ENCODE measurements at regions not wholly inside any gene's neighbourhood (a gene's known extent, or its start where the extent isn't known, plus 50 kb on each side); places are given as distances from the start of the nearest gene placed in this dataset.

- no peak for DNase-seq (ENCODE audit: low read depth)
Measured at GRCh38 chr6:10048370-10049297, 366.2 kb downstream of the TFAP2A start.

- DNase-seq (ENCODE audit: low read depth) = no peak
Measured at GRCh38 chr6:10042280-10042679, 372.6 kb downstream of the TFAP2A start.

DNA sequence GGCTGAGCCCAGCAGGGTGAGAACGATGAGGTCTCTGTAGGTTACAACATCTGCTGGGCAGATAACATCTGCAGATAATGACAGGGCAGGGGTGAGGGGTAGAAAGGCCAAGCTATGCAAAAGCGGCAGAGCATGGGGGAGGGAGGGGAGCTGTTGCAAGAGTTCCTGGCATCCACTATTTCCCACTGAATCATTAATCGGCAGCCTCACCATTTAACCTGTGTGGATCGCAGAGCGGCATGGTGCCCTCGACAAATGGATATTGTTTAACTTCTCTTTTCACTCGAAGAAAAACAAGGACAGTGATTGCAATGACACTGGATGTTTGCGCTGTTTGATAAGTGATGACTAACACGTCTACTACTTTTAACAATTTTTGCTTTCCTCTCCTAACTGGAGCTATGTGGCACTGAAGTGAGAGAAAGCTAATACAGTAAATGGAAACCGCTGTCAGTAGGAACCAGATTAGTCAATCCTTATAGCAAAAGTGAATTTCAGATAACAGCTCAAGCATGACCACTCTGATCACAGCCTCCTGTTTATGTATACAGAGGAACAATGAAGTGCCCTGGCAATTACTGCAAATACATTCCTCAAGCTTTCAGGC is 381.5 kb downstream of the TFAP2A start:
- no peak for DNase-seq (ENCODE audit: low read depth)

DNA sequence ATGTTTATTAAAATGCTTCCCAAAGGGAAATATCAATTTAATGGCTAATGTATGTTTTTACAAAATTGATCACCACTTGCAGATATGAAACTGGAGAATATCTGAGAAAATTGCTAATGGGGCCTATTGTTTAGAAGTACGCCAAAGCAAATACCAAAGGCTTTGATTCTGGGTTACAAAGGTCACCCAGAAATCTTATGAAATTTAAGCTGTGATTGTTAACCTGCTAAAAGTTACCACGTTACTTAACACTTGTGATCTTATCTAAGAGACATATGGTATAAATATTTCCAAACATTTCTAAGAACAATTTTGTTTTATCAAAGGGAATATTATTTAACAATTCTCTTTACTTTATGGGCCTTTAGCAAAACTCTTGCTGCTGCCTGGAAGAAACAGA is 383.3 kb downstream of the TFAP2A start:
- DNase-seq (ENCODE audit: low read depth) = no peak

GRCh38 chr6:10030942-10031537 is 383.8 kb downstream of the TFAP2A start:
- DNase-seq (ENCODE audit: low read depth) = no peak

DNA sequence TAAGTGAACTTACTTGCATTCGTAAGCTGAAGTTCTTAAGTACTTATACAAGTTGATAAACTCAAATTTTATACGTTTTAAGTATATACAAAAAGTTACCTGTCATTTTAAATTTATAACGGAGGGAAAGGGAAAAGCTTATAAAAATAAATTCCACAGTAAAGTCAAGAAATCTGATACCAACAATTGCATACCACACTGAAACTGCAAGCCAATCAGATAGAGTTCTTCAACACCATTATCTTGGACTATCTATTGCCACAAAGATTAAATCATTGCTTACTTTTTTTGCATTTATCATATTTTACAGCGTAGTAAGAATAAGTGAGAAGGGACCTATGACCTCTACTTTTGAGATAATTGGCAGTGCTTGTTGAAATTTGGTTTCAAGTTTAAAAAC is 386.7 kb downstream of the TFAP2A start:
- no peak for DNase-seq (ENCODE audit: low read depth)

DNA sequence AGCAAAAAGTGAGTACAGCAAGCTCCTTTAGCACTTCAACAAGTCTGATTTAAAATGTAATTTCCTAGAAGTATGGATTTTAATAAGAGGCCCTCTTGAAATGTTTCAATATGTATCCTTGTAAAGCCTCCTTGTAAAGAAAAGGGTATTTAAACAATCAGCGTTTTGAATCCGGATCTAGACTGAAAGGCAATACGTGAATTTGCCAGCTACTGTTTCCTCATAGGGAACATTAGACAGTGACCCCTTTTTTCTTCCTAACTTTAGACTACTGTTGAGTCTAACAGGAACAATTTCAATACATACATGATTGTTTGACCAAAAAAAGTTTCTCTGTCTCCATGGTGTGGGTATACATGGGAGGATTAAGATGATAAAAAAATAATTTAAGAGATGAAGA is 395.0 kb downstream of the TFAP2A start:
- no peak for DNase-seq (ENCODE audit: low read depth)

- DNase-seq (ENCODE audit: low read depth) = no peak
Measured at GRCh38 chr6:10014557-10014956, 400.3 kb downstream of the TFAP2A start.

- DNase-seq (ENCODE audit: low read depth) = no peak
Measured at GRCh38 chr6:10000551-10000950, 414.3 kb downstream of the TFAP2A start.

GRCh38 chr6:9999796-10000195 is 415.1 kb downstream of the TFAP2A start:
- no peak for DNase-seq (ENCODE audit: low read depth)

GRCh38 chr6:9986273-9986672 is 428.6 kb downstream of the TFAP2A start:
- no peak for DNase-seq (ENCODE audit: low read depth)

- no peak for DNase-seq (ENCODE audit: low read depth)
Measured at GRCh38 chr6:9985481-9985880, 429.4 kb downstream of the TFAP2A start.

GRCh38 chr6:9984607-9985006 is 430.3 kb downstream of the TFAP2A start:
- DNase-seq (ENCODE audit: low read depth) = no peak

- DNase-seq (ENCODE audit: low read depth) = no peak
Measured at GRCh38 chr6:9983168-9983567, 431.7 kb downstream of the TFAP2A start.

- no peak for DNase-seq (ENCODE audit: low read depth)
Measured at GRCh38 chr6:9982215-9982614, 432.7 kb downstream of the TFAP2A start.

- DNase-seq (ENCODE audit: low read depth) = no peak
Measured at GRCh38 chr6:9979996-9980395, 434.9 kb downstream of the TFAP2A start.

- DNase-seq (ENCODE audit: low read depth) = no peak
Measured at GRCh38 chr6:9978480-9978879, 436.4 kb downstream of the TFAP2A start.

DNA sequence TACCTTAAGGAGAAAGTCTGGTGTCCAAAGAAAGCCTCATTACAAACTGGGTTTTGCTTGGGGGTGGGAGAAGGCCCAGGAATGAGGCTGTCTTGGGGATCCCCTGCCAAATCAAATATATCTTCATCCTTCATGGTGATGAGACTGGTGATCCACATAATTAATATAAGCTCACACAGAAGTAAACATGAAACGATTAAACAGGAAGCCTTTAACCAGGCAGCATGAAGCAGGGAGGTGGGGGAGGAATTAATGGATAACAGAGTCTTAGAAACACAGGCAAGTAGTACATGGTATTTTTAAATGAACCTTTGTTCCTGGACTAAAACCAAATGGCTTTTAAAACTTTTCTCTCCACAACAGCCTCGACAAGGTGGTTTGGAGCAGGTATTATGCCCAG is 437.5 kb downstream of the TFAP2A start:
- no peak for DNase-seq (ENCODE audit: low read depth)

- no peak for DNase-seq (ENCODE audit: low read depth)
Measured at GRCh38 chr6:9961646-9962045, 453.2 kb downstream of the TFAP2A start.

GRCh38 chr6:9957215-9957759 is 457.6 kb downstream of the TFAP2A start:
- DNase-seq (ENCODE audit: low read depth) = no peak

DNA sequence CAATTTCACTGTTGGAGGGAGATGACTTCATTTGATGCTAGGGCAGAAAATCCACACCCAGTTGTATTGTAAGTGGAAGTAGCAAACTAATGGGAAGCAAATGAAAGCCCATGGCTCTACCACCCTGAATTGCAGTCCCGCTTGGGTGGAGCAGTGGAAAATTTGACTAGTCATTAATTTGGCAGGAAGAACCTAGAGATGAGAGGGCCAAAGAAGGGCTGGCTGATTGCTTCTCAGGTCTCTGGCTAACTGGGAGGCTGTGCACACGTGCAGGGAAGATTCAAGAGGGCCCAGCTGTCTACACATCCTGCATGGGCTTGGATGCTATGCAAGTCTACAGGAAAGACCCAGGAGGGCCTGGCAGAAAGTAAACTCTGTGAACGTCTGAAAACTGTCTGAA is 466.2 kb downstream of the TFAP2A start:
- no peak for DNase-seq (ENCODE audit: low read depth)

GRCh38 chr6:9943986-9944385 is 470.9 kb downstream of the TFAP2A start:
- no peak for DNase-seq (ENCODE audit: low read depth)

DNA sequence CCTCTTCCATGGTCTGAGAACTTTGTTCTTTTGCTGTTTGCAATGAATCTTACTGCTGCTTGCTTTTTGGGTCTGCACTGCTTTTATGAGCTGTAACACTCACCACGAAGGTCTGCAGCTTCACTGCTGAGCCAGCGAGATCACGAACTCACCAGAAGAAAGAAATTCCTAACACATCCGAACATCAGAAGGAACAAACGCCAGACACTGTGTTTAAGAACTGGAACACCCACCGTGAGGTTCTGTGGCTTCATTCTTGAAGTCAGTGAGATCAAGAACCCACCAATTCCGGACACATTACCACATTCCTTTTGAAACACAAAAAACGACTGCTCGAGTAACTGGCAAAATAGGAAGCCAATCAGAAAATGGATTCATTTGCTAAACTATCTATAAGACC is 471.8 kb downstream of the TFAP2A start:
- no peak for DNase-seq (ENCODE audit: low read depth)

All from activated T-helper 9 cell treated with anti-CD3 and anti-CD28 coated beads, Interleukin-2, amount 50 U/mL, for 16 hours (primary cell).